GM23338 (cell line): ENCODE measurements at regions not wholly inside any gene's neighbourhood (a gene's known extent, or its start where the extent isn't known, plus 50 kb on each side); places are given as distances from the start of the nearest gene placed in this dataset.

Source experiments
- ATAC-seq: fragments of 200-7000 bp; cut with Tn5 transposase; 3 replicates; pipeline ENCODE4 v1.9.1; 2020
- DNase-seq: peaks from one replicate; pipeline ENCODE4 v3.0.0-alpha.2; 2015; ENCODE audit warnings: low spot score
- H2AFZ ChIP-seq: fragments of 200-600 bp; sonication (generic); 2 replicates; pipeline ENCODE4 v1.8.0; 2016; ENCODE audit warnings: antibody characterized with exemption, mild to moderate bottlenecking, moderate library complexity
- H3F3A ChIP-seq: fragments of 200-600 bp; sonication (generic); replicated peaks from 2 replicates; pipeline ENCODE4 v1.8.0; 2017; ENCODE audit warnings: antibody characterized with exemption, mixed run types, low read depth
- H3K27ac ChIP-seq: fragments of 200-600 bp; sonication (generic); 2 replicates; pipeline ENCODE4 v1.6.1; 2016; ENCODE audit warnings: low read depth
- H3K27me3 ChIP-seq: fragments of 200-600 bp; sonication (generic); 2 replicates; pipeline ENCODE4 v1.8.0; 2016; ENCODE audit warnings: mild to moderate bottlenecking, mixed run types, moderate library complexity; ENCODE audit not compliant: insufficient read depth
- H3K36me3 ChIP-seq: fragments of 200-600 bp; sonication (generic); 2 replicates; pipeline ENCODE4 v1.8.0; 2016; ENCODE audit warnings: mild to moderate bottlenecking; ENCODE audit not compliant: insufficient read depth
- H3K4me1 ChIP-seq: fragments of 200-600 bp; sonication (generic); 2 replicates; pipeline ENCODE4 v1.8.0; 2016; ENCODE audit warnings: mild to moderate bottlenecking, moderate library complexity; ENCODE audit not compliant: insufficient read depth
- H3K4me2 ChIP-seq: fragments of 200-600 bp; sonication (generic); 2 replicates; pipeline ENCODE4 v1.7.1; 2017; ENCODE audit warnings: mixed run types
- H3K4me3 ChIP-seq: fragments of 200-600 bp; sonication (generic); 2 replicates; pipeline ENCODE4 v1.6.1; 2016; ENCODE audit warnings: mixed run types
- H3K79me2 ChIP-seq: fragments of 200-600 bp; sonication (generic); replicated peaks from 2 replicates; pipeline ENCODE4 v1.8.0; 2017; ENCODE audit warnings: mild to moderate bottlenecking; ENCODE audit not compliant: insufficient read depth
- H3K9me2 ChIP-seq: fragments of 200-600 bp; sonication (generic); 2 replicates; pipeline ENCODE4 v1.8.0; 2017; ENCODE audit not compliant: insufficient read depth
- H4K20me1 ChIP-seq: fragments of 200-600 bp; sonication (generic); replicated peaks from 2 replicates; pipeline ENCODE4 v1.8.0; 2017; ENCODE audit warnings: mild to moderate bottlenecking; ENCODE audit not compliant: insufficient read depth
- H3K27ac Mint-ChIP-seq: 2 replicates; pipeline ENCODE4 v1.8.0; 2020; ENCODE audit warnings: inconsistent platforms, mild to moderate bottlenecking, moderate library complexity, mixed read lengths
- H3K27me3 Mint-ChIP-seq: 3 replicates; pipeline ENCODE4 v1.8.0; 2022; ENCODE audit warnings: low read depth, mild to moderate bottlenecking, moderate library complexity, mixed read lengths, inconsistent platforms; ENCODE audit not compliant: insufficient read depth, poor library complexity
- H3K36me3 Mint-ChIP-seq: 3 replicates; pipeline ENCODE4 v1.8.0; 2021; ENCODE audit warnings: low read depth, mild to moderate bottlenecking, inconsistent platforms, moderate library complexity, mixed read lengths
- H3K4me1 Mint-ChIP-seq: 3 replicates; pipeline ENCODE4 v1.8.0; 2020; ENCODE audit warnings: mild to moderate bottlenecking, inconsistent platforms, mixed read lengths
- H3K4me3 Mint-ChIP-seq: 3 replicates; pipeline ENCODE4 v1.8.0; 2021; ENCODE audit warnings: moderate library complexity, mild to moderate bottlenecking, inconsistent platforms, mixed read lengths
- H3K9me3 Mint-ChIP-seq: 3 replicates; pipeline ENCODE4 v1.8.0; 2020; ENCODE audit warnings: moderate library complexity, mild to moderate bottlenecking, inconsistent platforms, mixed read lengths
- CREB1 ChIP-seq: fragments of 250-450 bp; sonication (Bioruptor Pico); IDR thresholded peaks from 2 replicates; pipeline ENCODE4 v1.5.0; 2020; ENCODE audit warnings: low read depth, mild to moderate bottlenecking, moderate library complexity
- ETS1 ChIP-seq: IDR thresholded peaks from 2 replicates; pipeline ENCODE4 v1.6.1; 2016; ENCODE audit warnings: antibody characterized with exemption
- EZH2 ChIP-seq: fragments of 200-600 bp; sonication (generic); IDR thresholded peaks from one replicate; pipeline ENCODE4 v1.8.0; 2017; ENCODE audit warnings: antibody characterized with exemption, mild to moderate bottlenecking, low read depth; ENCODE audit not compliant: unreplicated experiment
- EZH2phosphoT487 ChIP-seq: fragments of 200-600 bp; sonication (generic); IDR thresholded peaks from one replicate; pipeline ENCODE4 v1.8.1; 2018; ENCODE audit warnings: antibody characterized with exemption; ENCODE audit not compliant: unreplicated experiment
- JUNB ChIP-seq: IDR thresholded peaks from one replicate; pipeline ENCODE4 v1.6.1; 2016; ENCODE audit warnings: antibody characterized with exemption; ENCODE audit not compliant: unreplicated experiment
- NANOG ChIP-seq: IDR thresholded peaks from 2 replicates; pipeline ENCODE4 v1.6.1; 2016; ENCODE audit warnings: antibody characterized with exemption, borderline replicate concordance
- ZNF331 ChIP-seq: fragments of 250-450 bp; sonication (Bioruptor Pico); IDR thresholded peaks from 2 replicates; pipeline ENCODE4 v1.5.0; 2020; ENCODE audit warnings: low read depth, mild to moderate bottlenecking, moderate library complexity
- TF ChIP-seq, protein P1 (sequence below), 2 experiments: fragments of 200-600 bp in 1 of 2; sonication (generic) in 1 of 2; conservative IDR thresholded peaks; 2 replicates each; pipeline versions ENCODE4 v1.5.1 to v1.6.1; 2016 to 2017; ENCODE audit warnings: antibody characterized with exemption in 2 of 2, low read depth in 2 of 2, mild to moderate bottlenecking in 2 of 2, moderate library complexity in 1 of 2

- no peak for TF ChIP-seq ETS1
- no peak for TF ChIP-seq NANOG
- TF ChIP-seq EZH2phosphoT487, result no peak
- no peak for TF ChIP-seq CREB1 (CRISPR knock-in tag)
Observed at GRCh38 chr1:194078765-194079164, 892.4 kb upstream of the B3GALT2 start (continued).

GRCh38 chr1:194076646-194077045 lies 890.2 kb upstream of the B3GALT2 start:
- H3K4me1 ChIP-seq, result no peaks in the 10 kb centered on the region
- no peak overlapping the region for H2AFZ ChIP-seq
- no peaks in the 10 kb centered on the region for H3K9me2 ChIP-seq
- TF ChIP-seq ZNF331 (CRISPR knock-in tag) (no peak), NANOG (no peak)
- H3K27me3 Mint-ChIP-seq, result no peaks in the 10 kb centered on the region
- no peak overlapping the region for H3K4me2 ChIP-seq
- H3K27ac ChIP-seq, result no peak overlapping the region
- H3F3A ChIP-seq, result no peaks in the 10 kb centered on the region
- ATAC-seq, result no peak
- no peaks in the 10 kb centered on the region for H3K27me3 ChIP-seq
- H3K4me3 ChIP-seq, result no peak overlapping the region
- no peak overlapping the region for H3K4me3 Mint-ChIP-seq
- no peaks in the 10 kb centered on the region for H4K20me1 ChIP-seq
- H3K36me3 ChIP-seq, result no peaks in the 10 kb centered on the region
- H3K79me2 ChIP-seq, result no peaks in the 10 kb centered on the region
- no peaks in the 10 kb centered on the region for H3K4me1 Mint-ChIP-seq
- no peak overlapping the region for H3K27ac Mint-ChIP-seq
- no peaks in the 10 kb centered on the region for H3K36me3 Mint-ChIP-seq
- no peak for DNase-seq
- no peaks in the 10 kb centered on the region; the same call in 2 of the 3 replicates for H3K9me3 Mint-ChIP-seq

GRCh38 chr1:194073833-194074232 lies 887.4 kb upstream of the B3GALT2 start:
- H3K4me3 ChIP-seq, result no peak overlapping the region
- no peaks in the 10 kb centered on the region for H3K9me2 ChIP-seq
- H3K9me3 Mint-ChIP-seq, result no peaks in the 10 kb centered on the region; the same call in 2 of the 3 replicates
- no peak overlapping the region for H3K4me3 Mint-ChIP-seq
- H3F3A ChIP-seq, result no peaks in the 10 kb centered on the region
- H3K79me2 ChIP-seq, result no peaks in the 10 kb centered on the region
- no peaks in the 10 kb centered on the region for H4K20me1 ChIP-seq
- no peak overlapping the region for H3K27ac ChIP-seq
- H3K36me3 ChIP-seq, result no peaks in the 10 kb centered on the region
- no peak overlapping the region for H2AFZ ChIP-seq
- peaks cover 3% of the 10 kb centered on the region for H3K27me3 Mint-ChIP-seq
- ATAC-seq (no peak), DNase-seq (no peak)
- TF ChIP-seq NANOG, result no peak
- no peak for TF ChIP-seq JUNB
- no peak for TF ChIP-seq EZH2
- H3K27ac Mint-ChIP-seq, result no peak overlapping the region
- H3K27me3 ChIP-seq, result no peaks in the 10 kb centered on the region
- H3K4me2 ChIP-seq, result no peak overlapping the region
- H3K4me1 Mint-ChIP-seq, result no peaks in the 10 kb centered on the region
- H3K36me3 Mint-ChIP-seq, result no peaks in the 10 kb centered on the region
- H3K4me1 ChIP-seq, result no peaks in the 10 kb centered on the region

DNA sequence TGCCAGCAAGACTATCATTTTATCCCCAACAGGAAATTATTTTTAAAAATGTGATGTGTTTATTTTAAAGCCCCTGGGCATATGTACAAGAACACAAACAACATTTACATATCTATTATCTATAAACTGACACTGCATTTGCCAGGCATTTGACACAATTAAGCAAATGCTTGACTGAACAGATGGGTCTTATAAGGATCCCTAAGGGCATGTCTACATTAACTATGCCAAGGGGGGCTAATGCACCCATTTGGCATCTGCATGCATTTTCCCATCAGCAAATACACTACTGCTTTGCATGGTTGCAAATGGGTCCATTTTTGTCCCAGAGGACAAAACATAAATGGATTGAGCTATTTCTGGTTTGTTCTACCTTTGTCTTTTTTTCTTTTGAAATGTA lies 884.8 kb upstream of the B3GALT2 start:
- no peaks in the 10 kb centered on the region for H3K4me1 ChIP-seq
- H3K4me3 Mint-ChIP-seq, result no peak overlapping the region
- no peak for ATAC-seq

More for the DNA sequence above, 884.8 kb upstream of the B3GALT2 start:
- no peaks in the 10 kb centered on the region for H3K4me1 Mint-ChIP-seq
- Histone ChIP-seq H2AFZ (no peak overlapping the region), H3K4me3 (no peak overlapping the region), H3K36me3 (no peaks in the 10 kb centered on the region), H3F3A (no peaks in the 10 kb centered on the region), H3K27ac (no peak overlapping the region), H4K20me1 (no peaks in the 10 kb centered on the region), H3K4me2 (no peak overlapping the region), H3K9me2 (no peaks in the 10 kb centered on the region), H3K27me3 (no peaks in the 10 kb centered on the region), H3K79me2 (no peaks in the 10 kb centered on the region)
- TF ChIP-seq, protein P1, sequence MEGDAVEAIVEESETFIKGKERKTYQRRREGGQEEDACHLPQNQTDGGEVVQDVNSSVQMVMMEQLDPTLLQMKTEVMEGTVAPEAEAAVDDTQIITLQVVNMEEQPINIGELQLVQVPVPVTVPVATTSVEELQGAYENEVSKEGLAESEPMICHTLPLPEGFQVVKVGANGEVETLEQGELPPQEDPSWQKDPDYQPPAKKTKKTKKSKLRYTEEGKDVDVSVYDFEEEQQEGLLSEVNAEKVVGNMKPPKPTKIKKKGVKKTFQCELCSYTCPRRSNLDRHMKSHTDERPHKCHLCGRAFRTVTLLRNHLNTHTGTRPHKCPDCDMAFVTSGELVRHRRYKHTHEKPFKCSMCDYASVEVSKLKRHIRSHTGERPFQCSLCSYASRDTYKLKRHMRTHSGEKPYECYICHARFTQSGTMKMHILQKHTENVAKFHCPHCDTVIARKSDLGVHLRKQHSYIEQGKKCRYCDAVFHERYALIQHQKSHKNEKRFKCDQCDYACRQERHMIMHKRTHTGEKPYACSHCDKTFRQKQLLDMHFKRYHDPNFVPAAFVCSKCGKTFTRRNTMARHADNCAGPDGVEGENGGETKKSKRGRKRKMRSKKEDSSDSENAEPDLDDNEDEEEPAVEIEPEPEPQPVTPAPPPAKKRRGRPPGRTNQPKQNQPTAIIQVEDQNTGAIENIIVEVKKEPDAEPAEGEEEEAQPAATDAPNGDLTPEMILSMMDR (conservative IDR thresholded peaks at IDR 0.05; ENCODE audit: low read depth in 2 of 2), result no peak
- TF ChIP-seq JUNB, result no peak
- H3K27ac Mint-ChIP-seq, result no peak overlapping the region
- H3K27me3 Mint-ChIP-seq, result peaks cover 3% of the 10 kb centered on the region
- H3K36me3 Mint-ChIP-seq, result no peaks in the 10 kb centered on the region
- no peaks in the 10 kb centered on the region for H3K9me3 Mint-ChIP-seq
- DNase-seq, result no peak
